CD4-positive, alpha-beta T cell treated with Interferon alpha-2 for 1 hour (primary cell): ENCODE measurements at regions not wholly inside any gene's neighbourhood (a gene's known extent, or its start where the extent isn't known, plus 50 kb on each side); places are given as distances from the start of the nearest gene placed in this dataset.

Experiments
- DNase-seq, 2 donors: peaks; one replicate each; pipeline ENCODE4 v3.0.0-alpha.2; 2020 to 2022

- DNase-seq = no peak
Observed at GRCh38 chr6:82836022-82836575, 229.5 kb downstream of the UBE3D start.

- no peak for DNase-seq
Observed at GRCh38 chr6:82840571-82840970, 225.1 kb downstream of the UBE3D start.

GRCh38 chr6:82841309-82841708, 224.3 kb downstream of the UBE3D start:
- no peak for DNase-seq
